GM12892 (cell line): ENCODE measurements at regions not wholly inside any gene's neighbourhood (a gene's known extent, or its start where the extent isn't known, plus 50 kb on each side); places are given as distances from the start of the nearest gene placed in this dataset.

Experiments
- POLR2A ChIP-seq: IDR thresholded peaks from 2 replicates; pipeline ENCODE4 v1.6.1; 2011; ENCODE audit warnings: low read depth, low read length, control low read depth
- POLR2AphosphoS5 ChIP-seq: IDR thresholded peaks from 2 replicates; pipeline ENCODE4 v1.6.1; 2011; ENCODE audit warnings: low read depth, low read length, control low read depth

DNA sequence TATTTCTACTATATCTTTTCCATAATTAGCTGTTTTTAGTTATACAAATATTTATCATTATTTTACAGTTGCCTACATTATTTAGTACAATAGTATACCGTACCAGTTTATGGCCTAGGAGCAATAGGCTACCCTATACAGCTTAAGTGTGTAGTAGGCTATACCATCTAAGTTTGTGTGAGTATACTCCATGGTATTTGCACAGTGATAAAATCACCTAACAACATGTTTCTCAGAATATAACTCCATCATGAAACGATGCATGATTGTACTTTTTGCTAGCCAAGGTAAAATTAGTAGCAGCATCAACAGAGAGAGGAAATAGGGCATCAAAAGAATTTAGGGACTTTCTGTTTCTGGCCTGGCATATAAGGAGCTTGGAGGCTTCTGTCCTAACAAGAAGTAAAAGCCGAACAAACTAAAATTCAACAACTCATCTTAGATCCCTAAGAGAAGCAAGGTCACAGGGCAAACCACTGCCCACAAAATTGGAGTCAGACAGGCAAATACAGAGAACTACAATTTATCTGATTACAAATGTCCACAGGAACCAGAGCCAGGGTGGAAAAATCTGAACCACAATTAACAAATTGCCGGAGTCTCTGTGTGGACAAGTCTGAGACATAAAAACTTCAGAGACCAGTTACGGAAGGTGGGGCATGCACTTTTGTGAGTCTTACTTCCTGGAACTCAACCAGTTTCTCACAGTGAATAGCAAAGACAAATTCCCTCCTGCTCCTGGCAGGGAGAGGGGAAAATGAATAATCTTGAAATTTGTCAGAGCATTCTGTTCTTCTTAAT lies 671.4 kb downstream of the RFPL4B start:
- TF ChIP-seq POLR2A (no peak), POLR2AphosphoS5 (no peak)
